NCI-H345 treated with DMSO at 0.1 percent for 48 hours (cell line): ENCODE measurements at regions not wholly inside any gene's neighbourhood (a gene's known extent, or its start where the extent isn't known, plus 50 kb on each side); places are given as distances from the start of the nearest gene placed in this dataset.
"Not testable (repeated sequence)": the region's sequence is repeated elsewhere in the genome, so short reads cannot be mapped to it uniquely, and the experiment has no call there.

ENCODE experiments used
- DNase-seq: peaks from one replicate; lab custom pipeline; 2025; ENCODE audit not compliant: unreplicated experiment; lab: John Stamatoyannopoulos, UW

GRCh38 chr2:5629510-5629909 is 62.7 kb upstream of the SOX11 start:
- not testable (repeated sequence) for DNase-seq

GRCh38 chr2:5637051-5637450 is 55.1 kb upstream of the SOX11 start:
- DNase-seq, result not testable (repeated sequence)
